HG03135 (cell line): ENCODE measurements at regions not wholly inside any gene's neighbourhood (a gene's known extent, or its start where the extent isn't known, plus 50 kb on each side); places are given as distances from the start of the nearest gene placed in this dataset.
"Not testable (repeated sequence)": the region's sequence is repeated elsewhere in the genome, so short reads cannot be mapped to it uniquely, and the experiment has no call there.

Experiments
- ATAC-seq: cut with Tn5 transposase; IDR thresholded peaks from one replicate; pipeline ENCODE4 v1.9.1; 2021; ENCODE audit warnings: mild to moderate bottlenecking, moderate library complexity; ENCODE audit not compliant: unreplicated experiment

GRCh38 chr9:40097992-40098391 lies 742.5 kb downstream of the SPATA31A1 start:
- not testable (repeated sequence) for ATAC-seq

DNA sequence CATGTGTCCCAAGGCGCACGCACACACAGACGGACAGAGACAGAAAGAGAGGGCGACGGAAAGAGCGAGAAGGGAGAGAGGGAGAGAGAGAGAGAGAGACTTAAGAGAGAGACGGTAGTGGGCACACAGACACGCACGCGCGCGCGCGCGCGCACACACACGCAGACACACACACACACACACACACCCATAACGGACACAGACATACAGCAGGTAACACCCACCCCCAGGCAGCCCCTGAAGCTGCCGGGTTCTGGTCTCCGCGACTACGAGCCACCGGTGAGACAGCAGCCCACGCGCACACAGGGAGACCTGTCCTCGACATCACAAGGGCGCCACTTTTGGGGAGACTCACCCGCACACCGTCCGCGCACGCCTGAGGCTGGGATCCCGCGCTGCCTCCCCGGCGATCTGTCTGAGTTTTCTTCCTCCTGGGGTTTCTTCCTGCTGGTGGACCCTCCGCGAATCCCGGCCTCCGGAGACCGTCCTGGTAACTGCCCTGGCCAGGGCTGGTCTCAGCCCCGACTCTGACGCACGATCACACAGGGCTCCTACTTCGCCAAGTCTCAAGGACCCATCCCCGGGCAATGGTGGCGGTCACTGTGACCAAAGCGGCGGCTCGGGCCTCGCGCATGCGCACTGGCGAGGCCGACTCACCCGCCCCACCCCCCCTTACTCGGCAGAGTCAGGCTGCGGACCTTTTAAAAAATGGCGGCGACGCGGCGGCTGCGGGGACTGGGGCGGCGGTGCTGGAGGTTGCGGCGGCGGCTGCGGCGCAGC lies 750.7 kb downstream of the SPATA31A1 start:
- not testable (repeated sequence) for ATAC-seq

DNA sequence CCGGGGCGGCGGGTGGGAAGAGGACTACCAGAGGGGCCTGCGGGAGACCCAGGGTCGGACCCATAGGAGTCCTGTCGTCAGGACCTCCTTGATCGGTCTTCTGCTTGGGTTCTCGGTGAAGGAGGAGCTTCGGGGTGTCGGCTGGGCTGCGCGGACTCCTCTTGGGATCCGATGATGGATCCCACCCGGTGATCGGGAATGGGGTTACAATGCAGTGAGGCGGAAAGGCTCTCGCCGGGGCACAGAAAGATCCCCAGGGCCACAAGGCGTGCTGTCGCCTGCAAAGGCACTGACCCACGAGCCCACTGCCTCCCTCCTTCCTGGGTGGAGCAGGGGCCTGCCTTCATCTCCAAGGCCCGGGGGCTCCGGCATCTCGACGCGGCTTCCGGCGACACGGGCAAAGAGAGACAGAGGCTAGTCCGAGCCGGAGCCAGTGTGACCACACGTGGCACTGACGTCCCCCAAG lies 751.3 kb downstream of the SPATA31A1 start:
- not testable (repeated sequence) for ATAC-seq

DNA sequence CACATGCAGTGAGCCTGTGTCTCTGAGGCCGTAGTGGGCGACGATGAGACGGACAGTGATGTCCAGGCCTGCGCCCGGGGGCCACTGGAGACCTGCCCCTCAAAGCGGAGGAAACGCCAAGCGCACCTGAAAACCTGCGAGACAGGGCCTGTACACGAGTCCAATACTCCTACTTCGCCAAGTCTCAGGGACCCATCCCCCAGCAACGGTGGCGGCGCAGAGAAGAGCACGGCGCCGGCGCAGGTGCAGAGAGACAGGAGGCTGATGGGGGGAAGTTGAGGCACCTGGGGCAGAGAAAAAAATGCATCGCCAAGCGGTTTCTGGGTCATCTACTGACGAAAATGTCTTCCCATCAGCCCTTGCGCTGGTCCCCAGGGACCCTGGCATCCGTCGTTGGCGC lies 751.8 kb downstream of the SPATA31A1 start:
- not testable (repeated sequence) for ATAC-seq

DNA sequence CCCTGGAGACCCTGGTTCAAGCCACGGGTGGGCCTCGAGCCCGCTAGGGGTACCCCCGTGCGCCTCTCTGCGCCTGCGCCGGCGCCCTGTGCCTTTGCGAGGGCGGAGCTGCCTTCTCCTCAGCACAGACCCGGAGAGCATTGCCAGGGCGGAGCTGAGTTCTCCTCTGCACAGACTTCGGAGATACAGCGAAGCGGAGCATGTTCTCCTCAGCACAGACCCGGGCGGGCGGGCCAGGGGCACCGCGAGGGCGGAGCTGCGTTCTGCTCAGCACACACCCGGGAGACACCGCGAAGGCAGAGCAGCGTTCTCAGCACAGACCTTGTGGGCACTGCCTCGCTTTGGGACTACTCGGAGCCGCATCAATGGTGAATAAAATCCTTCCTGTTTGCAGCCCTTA lies 753.0 kb downstream of the SPATA31A1 start:
- ATAC-seq, result not testable (repeated sequence)

DNA sequence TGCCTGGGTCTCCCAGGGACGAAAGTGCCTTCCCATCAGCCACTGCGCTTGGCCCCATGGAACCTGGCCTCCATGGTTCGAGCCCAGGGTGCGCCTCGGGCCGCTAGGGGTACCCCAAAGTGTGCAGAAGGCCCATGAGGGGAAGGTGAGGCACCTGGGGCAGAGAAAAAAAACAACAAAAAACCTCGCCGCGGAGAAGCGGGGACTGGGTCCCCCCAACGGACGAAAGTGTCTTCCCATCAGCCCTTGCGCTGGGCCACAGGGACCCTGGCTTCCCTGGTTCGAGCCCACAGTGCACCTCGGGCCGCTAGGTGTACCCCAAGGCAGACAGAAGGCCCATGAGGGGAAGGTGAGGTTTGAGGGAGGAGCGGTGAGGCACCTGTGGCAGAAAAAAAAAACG lies 755.3 kb downstream of the SPATA31A1 start:
- not testable (repeated sequence) for ATAC-seq

DNA sequence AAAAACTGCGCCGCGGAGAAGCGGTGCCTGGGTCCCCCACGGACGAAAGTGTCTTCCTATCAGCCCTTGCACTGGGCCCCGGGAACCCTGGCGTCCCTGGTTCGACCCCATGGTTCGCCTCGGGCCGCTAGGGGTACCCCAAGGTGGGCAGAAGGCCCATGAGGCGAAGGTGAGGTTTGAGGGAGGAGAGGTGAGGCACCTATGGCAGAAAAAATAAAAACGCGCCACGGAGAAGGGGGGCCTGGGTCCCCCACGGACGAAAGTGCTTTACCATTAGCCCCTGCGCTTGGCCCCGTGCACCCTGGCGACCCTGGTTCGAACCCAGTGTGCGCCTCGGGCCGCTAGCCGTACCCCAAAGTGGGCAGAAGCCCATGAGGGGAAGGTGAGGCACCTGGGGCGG lies 756.1 kb downstream of the SPATA31A1 start:
- ATAC-seq, result not testable (repeated sequence)

DNA sequence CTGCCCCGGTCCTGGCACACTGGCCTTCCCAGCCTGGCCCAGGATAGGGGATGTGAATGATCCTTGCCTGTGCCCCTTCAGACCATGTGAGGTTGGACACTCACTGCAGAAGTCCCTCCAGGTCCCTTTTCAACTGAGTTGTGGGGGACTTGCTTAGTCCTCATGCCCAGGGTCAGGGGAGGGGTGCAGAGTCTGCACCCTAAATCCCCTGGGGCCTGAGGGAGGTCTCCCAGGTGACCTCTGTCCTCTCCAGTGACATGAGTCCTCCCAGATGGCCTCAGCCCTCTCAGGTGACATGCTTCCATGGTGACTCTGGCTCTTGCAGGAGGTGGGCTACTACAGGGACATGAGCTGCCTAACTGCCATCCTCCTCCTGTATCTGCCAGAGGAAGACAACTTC lies 775.1 kb downstream of the SPATA31A1 start:
- not testable (repeated sequence) for ATAC-seq

- ATAC-seq, result peak; percentile 65
These were observed 813.7 kb downstream of the SPATA31A1 start for GRCh38 chr9:40169204-40169603.

- not testable (repeated sequence) for ATAC-seq
These were observed 817.8 kb downstream of the SPATA31A1 start for GRCh38 chr9:40173316-40173715.

GRCh38 chr9:40174035-40174434 lies 818.6 kb downstream of the SPATA31A1 start:
- not testable (repeated sequence) for ATAC-seq

- not testable (repeated sequence) for ATAC-seq
These were observed 821.9 kb downstream of the SPATA31A1 start for GRCh38 chr9:40177403-40177802.

DNA sequence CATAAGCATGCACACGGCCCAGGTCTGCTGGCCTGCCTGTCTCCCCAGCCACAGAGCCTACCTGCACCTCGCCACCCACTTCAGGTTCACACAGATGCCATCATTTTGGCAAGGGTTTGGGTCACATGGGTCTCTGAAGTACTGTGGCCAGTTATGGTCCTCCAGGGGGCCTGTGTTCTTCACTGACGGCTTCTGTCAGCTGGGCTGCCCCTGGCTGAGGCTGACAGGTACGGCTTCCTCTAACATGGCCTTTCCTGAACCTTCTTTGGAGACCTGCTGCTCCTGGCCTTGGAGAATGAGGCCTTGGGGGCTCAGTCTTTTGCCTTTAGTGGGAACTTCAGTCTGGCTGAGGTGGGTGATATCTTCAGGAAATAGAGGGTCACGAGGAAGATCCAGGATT lies 835.9 kb downstream of the SPATA31A1 start:
- not testable (repeated sequence) for ATAC-seq

DNA sequence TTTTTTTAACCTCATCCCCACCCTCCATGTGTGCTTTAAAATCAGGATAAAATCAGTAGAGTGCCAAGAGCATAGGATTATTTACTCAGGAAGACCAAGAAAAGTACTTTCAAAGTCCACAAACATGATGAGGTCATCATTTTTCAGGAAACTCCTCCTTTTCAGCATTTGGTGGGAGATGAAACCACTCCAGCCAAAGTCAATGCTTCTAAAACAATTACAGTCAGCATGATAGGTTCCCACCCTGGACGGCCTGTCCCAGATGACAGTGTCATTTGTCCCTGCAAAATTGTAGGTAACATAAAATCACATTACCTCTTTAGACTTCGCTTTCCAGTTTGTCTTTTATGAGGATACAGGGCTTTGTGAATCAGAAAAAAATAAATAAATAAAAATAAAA lies 836.7 kb downstream of the SPATA31A1 start:
- ATAC-seq, result not testable (repeated sequence)

- ATAC-seq, result not testable (repeated sequence)
These were observed 840.8 kb downstream of the SPATA31A1 start for GRCh38 chr9:40196165-40196714.

GRCh38 chr9:40196803-40197202 lies 841.3 kb downstream of the SPATA31A1 start:
- ATAC-seq, result not testable (repeated sequence)

GRCh38 chr9:40221596-40222233 lies 866.2 kb downstream of the SPATA31A1 start:
- not testable (repeated sequence) for ATAC-seq

DNA sequence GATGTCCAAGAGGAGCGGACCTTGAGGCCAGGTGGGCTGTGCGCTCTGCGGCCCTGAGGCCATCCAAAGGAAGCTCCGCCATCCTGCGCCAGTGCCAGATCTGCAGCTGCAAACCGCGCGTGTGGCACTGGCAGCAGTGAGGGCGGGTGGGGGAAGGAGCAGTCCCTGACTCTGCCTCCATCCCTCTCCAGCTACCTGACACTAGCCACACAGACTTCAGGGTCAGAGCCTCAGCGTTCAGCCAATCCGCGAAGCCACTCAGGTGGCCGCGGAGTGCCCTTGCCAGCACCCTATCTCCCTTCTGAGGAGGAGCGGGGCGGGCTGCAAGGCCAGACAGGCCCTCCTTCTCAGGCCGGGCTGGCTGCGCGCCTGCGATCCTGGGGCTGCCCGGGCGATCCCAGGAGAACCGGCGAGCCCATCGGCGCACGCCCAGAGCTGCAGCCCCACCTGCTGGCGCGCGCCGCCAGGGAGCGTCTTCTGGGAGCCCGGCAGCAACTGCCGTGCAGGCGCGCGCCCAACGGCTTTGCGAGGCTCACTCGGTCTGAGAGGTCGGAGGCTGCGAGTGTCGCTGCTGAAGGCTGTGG lies 867.2 kb downstream of the SPATA31A1 start:
- not testable (repeated sequence) for ATAC-seq

GRCh38 chr9:40223353-40223752 lies 867.9 kb downstream of the SPATA31A1 start:
- not testable (repeated sequence) for ATAC-seq
